Kidney (tissue), 13 donors: ENCODE measurements at regions not wholly inside any gene's neighbourhood (a gene's known extent, or its start where the extent isn't known, plus 50 kb on each side); places are given as distances from the start of the nearest gene placed in this dataset.
"Not testable (repeated sequence)": the region's sequence is repeated elsewhere in the genome, so short reads cannot be mapped to it uniquely, and the experiment has no call there.

Experiments used
- DNase-seq, 5 donors: peaks; one replicate each; pipeline ENCODE4 v3.0.0-alpha.2; 2013 to 2020
- FAIRE-seq: peaks from 2 replicates; lab custom pipeline; 2012; peaks lifted over from hg19 to GRCh38; lab: Jason Lieb, UNC
- H3K27ac ChIP-seq, 2 donors: one replicate each; pipeline ENCODE4 v1.7.0; 2013; ENCODE audit warnings: low read depth in 2 of 2, low read length in 2 of 2, inconsistent platforms in 1 of 2
- H3K27me3 ChIP-seq: one replicate; pipeline ENCODE4 v1.7.1; 2013; ENCODE audit warnings: low read length, inconsistent platforms; ENCODE audit not compliant: control insufficient read depth, insufficient read depth
- H3K36me3 ChIP-seq, 3 donors: one replicate each; pipeline versions ENCODE4 v1.7.0 to v1.7.1; 2013; ENCODE audit warnings: low read length in 3 of 3, control low read depth in 1 of 3, inconsistent platforms in 1 of 3; ENCODE audit not compliant: insufficient read depth in 3 of 3, control insufficient read depth in 2 of 3
- H3K4me1 ChIP-seq, 3 donors: one replicate each; pipeline versions ENCODE4 v1.7.0 to v1.7.1; 2013; ENCODE audit warnings: low read length in 3 of 3, inconsistent platforms in 1 of 3, low read depth in 1 of 3; ENCODE audit not compliant: control insufficient read depth in 2 of 3, insufficient read depth in 2 of 3
- H3K4me3 ChIP-seq, 3 donors: one replicate each; pipeline versions ENCODE4 v1.7.0 to v1.8.1; 2013; ENCODE audit warnings: low read length in 3 of 3, control low read depth in 1 of 3, inconsistent platforms in 1 of 3
- H3K9ac ChIP-seq, 3 donors: one replicate each; pipeline versions ENCODE4 v1.7.0 to v1.7.1; 2013; ENCODE audit warnings: low read length in 3 of 3, control low read depth in 1 of 3, inconsistent platforms in 1 of 3
- H3K9me3 ChIP-seq, 3 donors: one replicate each; pipeline versions ENCODE4 v1.7.0 to v1.7.1; 2013; ENCODE audit warnings: low read length in 3 of 3, control low read depth in 1 of 3, inconsistent platforms in 1 of 3; ENCODE audit not compliant: control insufficient read depth in 2 of 3, insufficient read depth in 1 of 3
- intact Hi-C: fragments of 100-400 bp; cut with DNase I; formaldehyde crosslinking; loops from one replicate; pipeline ENCODE4 v1.11.1; 2022
- TF ChIP-seq, protein P1 (sequence below): IDR thresholded peaks from 3 replicates; pipeline ENCODE4 v1.5.1; 2012; ENCODE audit warnings: mild to moderate bottlenecking, moderate library complexity, borderline replicate concordance; ENCODE audit not compliant: insufficient read depth; ENCODE audit errors: extremely low read depth
- donor health status: control.
- donor health status: control.
- donor health status: control.
- donor health status: control.
- donor health status: control.
- donor health status: DM: yes; HTN: yes; CAD: no.
- donor health status: Normal renal cell carcinoma (clear cell type).

DNA sequence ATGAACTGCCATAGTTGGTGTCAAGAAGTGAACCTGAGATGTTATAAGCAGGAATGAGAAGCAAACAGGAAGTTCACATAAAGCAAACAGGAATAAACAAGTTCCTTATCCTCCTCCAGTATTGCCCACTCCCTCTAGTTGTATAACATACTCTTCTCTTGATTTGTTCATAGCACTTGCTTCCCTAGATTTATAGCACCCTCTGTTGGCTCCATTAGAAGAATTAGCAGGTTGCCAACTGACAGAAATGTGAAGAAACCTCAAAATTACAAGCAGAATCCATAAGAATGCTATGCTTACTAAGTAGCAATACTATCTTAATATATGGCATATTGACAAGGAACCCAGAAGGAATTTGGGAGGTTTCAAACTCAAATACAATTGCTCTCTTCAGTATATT is 195.4 kb downstream of the TBX18 start:
- no peak overlapping the region for H3K27ac ChIP-seq
- no peaks in the 10 kb centered on the region for H3K36me3 ChIP-seq
- H3K9ac ChIP-seq: no peak overlapping the region
- no peak overlapping the region for H3K4me3 ChIP-seq
- peak in 2 of 5 donors; percentile 10 to 23 for DNase-seq
- intact Hi-C loops: no loop called here
- H3K4me1 ChIP-seq: no peaks in the 10 kb centered on the region
- TF ChIP-seq, protein P1, sequence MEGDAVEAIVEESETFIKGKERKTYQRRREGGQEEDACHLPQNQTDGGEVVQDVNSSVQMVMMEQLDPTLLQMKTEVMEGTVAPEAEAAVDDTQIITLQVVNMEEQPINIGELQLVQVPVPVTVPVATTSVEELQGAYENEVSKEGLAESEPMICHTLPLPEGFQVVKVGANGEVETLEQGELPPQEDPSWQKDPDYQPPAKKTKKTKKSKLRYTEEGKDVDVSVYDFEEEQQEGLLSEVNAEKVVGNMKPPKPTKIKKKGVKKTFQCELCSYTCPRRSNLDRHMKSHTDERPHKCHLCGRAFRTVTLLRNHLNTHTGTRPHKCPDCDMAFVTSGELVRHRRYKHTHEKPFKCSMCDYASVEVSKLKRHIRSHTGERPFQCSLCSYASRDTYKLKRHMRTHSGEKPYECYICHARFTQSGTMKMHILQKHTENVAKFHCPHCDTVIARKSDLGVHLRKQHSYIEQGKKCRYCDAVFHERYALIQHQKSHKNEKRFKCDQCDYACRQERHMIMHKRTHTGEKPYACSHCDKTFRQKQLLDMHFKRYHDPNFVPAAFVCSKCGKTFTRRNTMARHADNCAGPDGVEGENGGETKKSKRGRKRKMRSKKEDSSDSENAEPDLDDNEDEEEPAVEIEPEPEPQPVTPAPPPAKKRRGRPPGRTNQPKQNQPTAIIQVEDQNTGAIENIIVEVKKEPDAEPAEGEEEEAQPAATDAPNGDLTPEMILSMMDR: no peak
- H3K27me3 ChIP-seq: no peaks in the 10 kb centered on the region
- no peaks in the 10 kb centered on the region for H3K9me3 ChIP-seq
- FAIRE-seq: no peak

DNA sequence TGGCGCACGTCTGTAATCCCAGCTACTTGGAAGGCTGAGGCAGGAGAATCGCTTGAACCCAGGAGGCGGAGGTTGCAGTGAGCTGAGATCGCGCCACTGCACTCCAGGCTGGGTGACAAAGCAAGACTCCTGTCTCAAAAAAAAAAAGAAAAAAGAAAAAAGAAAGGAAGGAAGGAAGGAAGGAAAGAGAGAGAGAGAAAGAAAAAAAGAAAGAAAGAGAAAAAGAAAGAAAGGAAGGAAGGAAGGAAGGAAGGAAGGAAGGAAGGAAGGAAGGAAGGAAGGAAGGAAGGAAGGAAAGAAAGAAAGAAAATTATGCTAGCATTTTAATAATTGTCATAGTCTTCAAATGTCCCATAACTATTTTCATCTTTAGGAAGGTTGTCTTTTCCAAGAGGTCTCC is 198.7 kb downstream of the TBX18 start:
- H3K4me1 ChIP-seq, H3K27ac ChIP-seq, H3K27me3 ChIP-seq, FAIRE-seq, H3K9me3 ChIP-seq, H3K36me3 ChIP-seq, DNase-seq, H3K9ac ChIP-seq, intact Hi-C loops, H3K4me3 ChIP-seq: not testable (repeated sequence)

DNA sequence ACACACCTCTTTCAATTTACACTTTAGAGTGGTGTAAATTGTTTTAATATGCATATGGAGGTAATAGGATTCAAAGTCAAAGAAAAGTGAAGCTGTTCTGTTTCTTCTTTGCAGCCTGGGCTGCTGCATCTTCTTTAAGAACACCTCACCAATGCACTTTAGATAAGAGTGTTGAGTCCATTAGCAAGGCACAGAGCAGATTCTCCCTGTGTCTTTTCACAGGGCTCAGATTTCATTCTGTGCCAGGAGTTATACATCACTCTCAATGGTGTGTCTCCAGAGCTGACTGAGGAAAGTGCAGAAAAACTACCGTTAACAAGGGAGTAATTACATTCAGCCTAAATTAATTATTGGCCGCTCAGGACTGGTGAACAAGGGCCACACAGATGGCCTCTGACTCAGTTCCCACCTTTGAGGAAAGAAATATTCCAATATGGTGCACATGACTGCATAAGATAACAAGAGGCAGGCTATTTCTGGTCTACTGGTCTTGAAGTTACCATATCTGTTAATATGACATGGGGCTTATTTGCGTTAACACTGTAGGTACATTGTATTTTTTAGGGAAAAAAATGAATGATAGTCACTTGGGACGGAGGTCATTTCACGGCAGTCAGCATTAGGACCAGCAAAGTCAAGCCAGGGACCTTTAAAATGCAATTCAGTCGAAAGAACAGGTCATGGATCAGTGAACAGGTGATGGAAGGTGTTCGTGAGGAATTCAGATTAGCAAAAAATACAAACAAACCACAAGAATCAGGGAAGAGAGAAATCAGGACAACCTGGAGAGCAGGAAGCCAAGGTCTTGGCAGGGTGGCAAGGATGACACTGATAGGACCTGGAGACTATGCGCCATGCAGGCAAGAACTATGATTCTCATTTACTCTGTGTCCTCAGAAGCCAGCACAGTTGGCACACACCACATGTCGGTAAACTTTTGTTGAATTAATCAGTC is 203.7 kb downstream of the TBX18 start:
- FAIRE-seq (no peak), DNase-seq (peak in 3 of 5 donors; percentile 24 to 70 (median 58))
- Histone ChIP-seq H3K27ac (no peak overlapping the region), H3K36me3 (no peaks in the 10 kb centered on the region), H3K4me3 (no peak overlapping the region), H3K4me1 (no peaks in the 10 kb centered on the region), H3K9me3 (no peaks in the 10 kb centered on the region), H3K9ac (no peak overlapping the region), H3K27me3 (no peaks in the 10 kb centered on the region)
- intact Hi-C loops: no loop called here
- TF ChIP-seq, protein P1: no peak

DNA sequence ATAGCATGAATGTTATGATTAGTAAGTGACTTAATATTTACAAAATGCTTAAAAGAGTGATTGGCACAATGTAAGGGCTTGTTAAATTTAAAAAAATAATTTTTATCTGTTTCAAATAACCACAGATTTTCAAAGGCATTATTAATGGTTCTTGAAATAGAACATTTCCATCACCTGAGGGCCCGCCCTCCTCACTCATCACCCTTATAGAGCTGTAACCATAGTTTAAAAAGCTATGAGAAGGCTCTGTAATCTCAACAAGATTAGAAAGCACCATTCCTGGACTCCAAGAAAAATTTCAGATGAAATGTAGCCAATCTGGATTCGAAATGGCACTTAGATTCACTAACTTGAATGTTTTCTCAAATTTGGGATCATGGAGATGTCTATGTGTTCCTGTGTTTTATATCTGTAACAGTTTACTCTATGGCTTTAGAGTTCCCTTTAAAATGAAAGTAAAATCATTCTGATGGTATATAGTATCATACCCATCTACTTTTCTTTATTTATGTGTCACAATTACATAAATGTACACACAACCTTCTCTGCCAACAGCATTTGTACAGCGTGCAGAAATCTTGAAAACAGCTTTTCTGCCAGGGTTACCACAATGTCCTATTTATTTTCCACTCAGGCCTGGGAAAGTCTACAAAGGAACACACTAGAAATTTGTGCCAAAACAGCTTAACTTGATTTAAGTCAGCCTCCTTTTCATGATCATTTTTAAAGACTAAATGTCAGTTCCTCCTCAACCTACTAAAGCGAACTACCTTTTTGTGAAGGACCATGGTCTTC is 207.7 kb downstream of the TBX18 start:
- FAIRE-seq: no peak
- DNase-seq: no peak
- H3K27ac ChIP-seq: no peak overlapping the region
- no peaks in the 10 kb centered on the region for H3K9me3 ChIP-seq
- TF ChIP-seq, protein P1: no peak
- intact Hi-C loops: no loop called here
- H3K4me3 ChIP-seq: no peak overlapping the region
- no peaks in the 10 kb centered on the region for H3K36me3 ChIP-seq
- H3K4me1 ChIP-seq: no peaks in the 10 kb centered on the region
- H3K9ac ChIP-seq: no peak overlapping the region
- no peaks in the 10 kb centered on the region for H3K27me3 ChIP-seq
